KMS-11 (cell line): ENCODE measurements at regions not wholly inside any gene's neighbourhood (a gene's known extent, or its start where the extent isn't known, plus 50 kb on each side); places are given as distances from the start of the nearest gene placed in this dataset.

Experiments
- H2AFZ ChIP-seq: fragments of 200-600 bp; sonication (generic); 2 replicates; pipeline ENCODE4 v1.6.1; 2016; ENCODE audit warnings: antibody characterized with exemption, mixed run types, low read depth
- H3K27ac ChIP-seq: fragments of 200-600 bp; sonication (generic); 2 replicates; pipeline ENCODE4 v1.6.1; 2016; ENCODE audit warnings: mild to moderate bottlenecking, mixed run types
- H3K27me3 ChIP-seq: fragments of 200-600 bp; sonication (generic); 2 replicates; pipeline ENCODE4 v1.6.1; 2017; ENCODE audit warnings: mild to moderate bottlenecking, low read depth, mixed run types, moderate library complexity; ENCODE audit not compliant: insufficient read depth
- H3K36me3 ChIP-seq: fragments of 200-600 bp; sonication (generic); 2 replicates; pipeline ENCODE4 v1.6.1; 2017; ENCODE audit warnings: mild to moderate bottlenecking, mixed run types; ENCODE audit not compliant: insufficient read depth
- H3K4me1 ChIP-seq: fragments of 200-600 bp; sonication (generic); 2 replicates; pipeline ENCODE4 v1.6.1; 2016; ENCODE audit warnings: mild to moderate bottlenecking, low read depth, mixed run types; ENCODE audit not compliant: poor library complexity, severe bottlenecking
- H3K4me2 ChIP-seq: fragments of 200-600 bp; sonication (generic); 2 replicates; pipeline ENCODE4 v1.7.0; 2016; ENCODE audit warnings: mild to moderate bottlenecking, mixed run types
- H3K4me3 ChIP-seq: fragments of 200-600 bp; sonication (generic); IDR thresholded peaks from 2 replicates; pipeline ENCODE4 v1.6.1; 2017; ENCODE audit warnings: low read depth, low read length, mixed read lengths; ENCODE audit not compliant: insufficient read depth
- H3K79me2 ChIP-seq: fragments of 200-600 bp; sonication (generic); 2 replicates; pipeline ENCODE4 v1.6.1; 2016; ENCODE audit warnings: low read depth, mixed run types; ENCODE audit not compliant: insufficient read depth
- H3K9ac ChIP-seq: fragments of 200-600 bp; sonication (generic); 2 replicates; pipeline ENCODE4 v1.6.1; 2016; ENCODE audit warnings: mild to moderate bottlenecking, mixed run types
- H4K20me1 ChIP-seq: fragments of 200-600 bp; sonication (generic); 2 replicates; pipeline ENCODE4 v1.6.1; 2016; ENCODE audit warnings: mild to moderate bottlenecking, mixed run types; ENCODE audit not compliant: insufficient read depth
- TF ChIP-seq, protein P1 (sequence below): fragments of 200-600 bp; sonication (generic); conservative IDR thresholded peaks from 2 replicates; pipeline ENCODE4 v1.6.1; 2017; ENCODE audit warnings: low read depth, mild to moderate bottlenecking, antibody characterized with exemption, low read length, moderate library complexity, mixed read lengths

GRCh38 chr13:21973437-21974125, 302.7 kb downstream of the FGF9 start:
- Histone ChIP-seq H4K20me1 (no peaks in the 10 kb centered on the region), H3K36me3 (no peaks in the 10 kb centered on the region), H3K4me1 (no peaks in the 10 kb centered on the region), H3K79me2 (no peaks in the 10 kb centered on the region), H3K4me2 (no peak overlapping the region), H3K9ac (no peak overlapping the region), H3K27ac (no peak overlapping the region), H3K27me3 (no peaks in the 10 kb centered on the region), H2AFZ (no peak overlapping the region), H3K4me3 (no peak overlapping the region)
- TF ChIP-seq, protein P1, sequence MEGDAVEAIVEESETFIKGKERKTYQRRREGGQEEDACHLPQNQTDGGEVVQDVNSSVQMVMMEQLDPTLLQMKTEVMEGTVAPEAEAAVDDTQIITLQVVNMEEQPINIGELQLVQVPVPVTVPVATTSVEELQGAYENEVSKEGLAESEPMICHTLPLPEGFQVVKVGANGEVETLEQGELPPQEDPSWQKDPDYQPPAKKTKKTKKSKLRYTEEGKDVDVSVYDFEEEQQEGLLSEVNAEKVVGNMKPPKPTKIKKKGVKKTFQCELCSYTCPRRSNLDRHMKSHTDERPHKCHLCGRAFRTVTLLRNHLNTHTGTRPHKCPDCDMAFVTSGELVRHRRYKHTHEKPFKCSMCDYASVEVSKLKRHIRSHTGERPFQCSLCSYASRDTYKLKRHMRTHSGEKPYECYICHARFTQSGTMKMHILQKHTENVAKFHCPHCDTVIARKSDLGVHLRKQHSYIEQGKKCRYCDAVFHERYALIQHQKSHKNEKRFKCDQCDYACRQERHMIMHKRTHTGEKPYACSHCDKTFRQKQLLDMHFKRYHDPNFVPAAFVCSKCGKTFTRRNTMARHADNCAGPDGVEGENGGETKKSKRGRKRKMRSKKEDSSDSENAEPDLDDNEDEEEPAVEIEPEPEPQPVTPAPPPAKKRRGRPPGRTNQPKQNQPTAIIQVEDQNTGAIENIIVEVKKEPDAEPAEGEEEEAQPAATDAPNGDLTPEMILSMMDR: no peak

DNA sequence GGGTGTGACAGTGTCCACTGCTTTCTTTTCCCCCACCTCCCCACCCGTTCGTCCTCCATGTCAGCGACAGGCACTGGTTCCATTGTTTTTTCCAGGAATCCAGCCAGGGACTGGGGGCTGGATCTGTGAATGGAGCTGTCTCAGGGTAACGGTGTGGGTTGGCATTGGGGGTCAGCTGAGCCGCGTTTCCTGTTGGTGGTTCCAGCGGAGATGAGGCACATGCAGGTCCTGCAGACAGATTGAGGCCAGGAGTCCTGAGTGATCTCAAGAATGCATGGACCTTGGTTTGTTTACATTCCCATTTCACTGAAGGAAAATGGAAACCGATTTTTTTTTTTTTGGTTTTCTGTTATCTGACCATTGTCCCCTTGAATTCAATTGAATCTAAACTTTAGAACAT, 303.9 kb downstream of the FGF9 start:
- H3K36me3 ChIP-seq: no peaks in the 10 kb centered on the region
- H4K20me1 ChIP-seq: no peaks in the 10 kb centered on the region
- no peak overlapping the region for H3K9ac ChIP-seq
- no peaks in the 10 kb centered on the region for H3K79me2 ChIP-seq
- H3K27me3 ChIP-seq: no peaks in the 10 kb centered on the region
- no peak overlapping the region for H3K4me3 ChIP-seq
- no peak overlapping the region for H3K4me2 ChIP-seq
- TF ChIP-seq, protein P1: no peak
- H2AFZ ChIP-seq: no peak overlapping the region
- no peaks in the 10 kb centered on the region for H3K4me1 ChIP-seq
- no peak overlapping the region for H3K27ac ChIP-seq

DNA sequence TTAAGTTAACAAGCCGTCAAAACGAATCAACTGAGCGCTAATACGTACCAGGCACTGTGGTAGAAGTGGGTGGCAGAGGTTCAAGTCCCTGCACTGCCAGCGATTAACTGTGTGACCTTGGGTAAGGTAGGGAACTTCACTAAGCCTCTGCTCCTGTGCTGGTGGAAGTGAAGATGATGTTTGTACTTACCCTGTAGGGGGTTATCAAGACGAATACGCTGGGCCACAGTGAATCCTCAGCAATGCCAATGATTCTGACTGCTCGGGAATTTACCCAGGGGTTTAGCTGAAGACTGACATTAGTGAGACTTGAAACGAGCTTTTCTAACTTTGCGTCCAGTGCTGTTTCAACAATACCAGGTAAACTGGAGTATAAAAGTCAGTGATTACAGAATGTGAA, 305.3 kb downstream of the FGF9 start:
- H3K36me3 ChIP-seq: no peaks in the 10 kb centered on the region
- H2AFZ ChIP-seq: no peak overlapping the region
- no peaks in the 10 kb centered on the region for H3K4me1 ChIP-seq
- no peaks in the 10 kb centered on the region for H4K20me1 ChIP-seq
- no peaks in the 10 kb centered on the region for H3K79me2 ChIP-seq
- no peak overlapping the region for H3K27ac ChIP-seq
- TF ChIP-seq, protein P1: no peak
- no peak overlapping the region for H3K4me2 ChIP-seq
- no peak overlapping the region for H3K9ac ChIP-seq
- no peak overlapping the region for H3K4me3 ChIP-seq
- no peaks in the 10 kb centered on the region for H3K27me3 ChIP-seq

DNA sequence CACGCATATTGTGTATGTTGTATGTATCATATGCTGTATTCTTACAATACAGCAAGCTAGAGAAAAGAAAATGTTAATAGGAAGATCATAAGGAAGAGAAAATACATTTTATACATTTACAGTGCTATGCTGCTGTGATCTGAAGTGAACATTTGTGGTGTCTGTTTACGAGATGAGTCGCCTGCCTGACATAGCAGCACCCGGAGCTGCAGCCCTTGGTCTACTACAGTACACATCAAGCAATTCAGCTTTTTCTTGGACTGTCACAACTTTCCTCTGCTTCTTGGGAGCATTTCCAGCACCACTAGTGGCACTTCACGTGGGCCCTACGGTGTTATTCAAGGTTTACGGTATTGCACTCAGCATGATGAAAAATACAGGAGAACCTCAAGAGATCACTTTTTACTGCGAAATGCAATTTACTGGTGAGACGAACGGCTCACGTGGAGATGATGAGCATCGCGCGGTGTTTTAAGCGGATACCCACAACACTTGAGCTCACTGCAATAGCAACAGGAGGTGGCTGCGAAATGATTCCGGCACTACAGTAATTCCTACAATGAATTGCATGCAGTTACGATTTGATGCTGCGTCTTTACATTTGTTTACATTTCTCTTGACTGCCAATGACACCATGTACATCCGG, 308.4 kb downstream of the FGF9 start:
- Histone ChIP-seq H3K9ac (no peak overlapping the region), H3K27ac (no peak overlapping the region), H3K4me3 (no peak overlapping the region), H3K27me3 (no peaks in the 10 kb centered on the region), H3K4me2 (no peak overlapping the region), H3K4me1 (no peaks in the 10 kb centered on the region), H3K36me3 (no peaks in the 10 kb centered on the region), H2AFZ (no peak overlapping the region), H3K79me2 (no peaks in the 10 kb centered on the region), H4K20me1 (no peaks in the 10 kb centered on the region)
- TF ChIP-seq, protein P1: no peak
